H7 (cell line): ENCODE measurements at regions not wholly inside any gene's neighbourhood (a gene's known extent, or its start where the extent isn't known, plus 50 kb on each side); places are given as distances from the start of the nearest gene placed in this dataset.
A peak's percentile ranks its signal among the peaks of the same experiment; 100 is the strongest.
"Not testable (repeated sequence)": the region's sequence is repeated elsewhere in the genome, so short reads cannot be mapped to it uniquely, and the experiment has no call there.

Experiments used
- DNase-seq: peaks from one replicate; pipeline ENCODE4 v3.0.0; 2012
- H3K27me3 ChIP-seq: 2 replicates; pipeline ENCODE4 v1.6.0; 2011; ENCODE audit warnings: mild to moderate bottlenecking, low read length; ENCODE audit not compliant: control insufficient read depth, insufficient read depth
- H3K36me3 ChIP-seq: replicated peaks from 2 replicates; pipeline ENCODE4 v1.5.1; 2011; ENCODE audit warnings: low read length; ENCODE audit not compliant: control insufficient read depth, insufficient read depth
- H3K4me3 ChIP-seq: 2 replicates; pipeline ENCODE4 v1.5.1; 2011; ENCODE audit warnings: low read depth, mild to moderate bottlenecking, control low read depth, low read length, moderate library complexity; ENCODE audit not compliant: insufficient read depth

DNA sequence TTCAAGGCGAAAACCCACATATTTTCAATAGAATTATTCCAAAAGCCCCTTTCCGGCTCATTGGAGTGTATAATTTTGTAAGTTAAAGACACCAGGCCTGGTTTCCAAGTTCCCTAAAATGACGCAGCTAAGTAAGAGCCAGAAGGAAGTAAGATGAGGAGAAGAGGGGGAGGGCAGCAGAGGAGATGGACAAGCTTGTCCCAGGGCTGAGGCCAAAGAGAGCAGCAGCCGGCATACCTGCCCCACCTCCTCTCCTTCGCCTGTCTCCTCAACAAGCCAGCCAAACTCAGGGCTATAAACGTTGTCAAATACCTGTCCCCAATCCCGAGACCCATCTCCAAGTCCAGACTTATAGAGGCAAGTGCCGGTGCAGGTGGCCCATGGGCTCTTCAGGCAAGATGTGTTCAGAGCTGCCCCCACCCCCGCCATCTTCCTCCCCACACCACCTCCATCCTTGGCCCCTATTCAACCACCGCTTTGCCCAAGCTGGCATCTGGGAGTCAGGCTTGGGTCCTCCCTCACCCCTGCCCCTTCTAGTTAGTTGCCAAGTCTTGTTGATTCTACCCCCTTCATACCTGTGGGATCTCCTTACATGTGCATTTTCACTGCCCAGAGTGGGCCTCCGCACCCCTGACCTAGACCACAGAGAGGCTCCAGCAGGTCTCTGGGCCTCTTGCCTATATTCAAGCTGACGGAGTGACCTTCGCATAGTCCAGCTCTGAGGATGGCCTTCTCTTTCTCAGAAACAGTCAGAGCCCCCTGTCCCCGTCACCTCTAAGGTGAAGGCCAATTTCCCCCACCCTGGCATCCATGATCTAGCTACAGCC lies 75.7 kb upstream of the SIRPA start:
- Histone ChIP-seq H3K27me3 (no peaks in the 10 kb centered on the region; the same call in 1 of the 2 replicates), H3K4me3 (no peak overlapping the region), H3K36me3 (no peaks in the 10 kb centered on the region)
- peak; percentile 60 for DNase-seq

GRCh38 chr20:1818895-1819294 lies 76.3 kb upstream of the SIRPA start:
- Histone ChIP-seq H3K4me3 (no peak overlapping the region), H3K27me3 (no peaks in the 10 kb centered on the region; the same call in 1 of the 2 replicates), H3K36me3 (no peaks in the 10 kb centered on the region)
- DNase-seq: peak; percentile 66

GRCh38 chr20:1818247-1818840 lies 76.9 kb upstream of the SIRPA start:
- peak; percentile 13 for DNase-seq
- H3K4me3 ChIP-seq: no peak overlapping the region
- no peaks in the 10 kb centered on the region for H3K36me3 ChIP-seq
- H3K27me3 ChIP-seq: no peaks in the 10 kb centered on the region; the same call in 1 of the 2 replicates

GRCh38 chr20:1817577-1818211 lies 77.5 kb upstream of the SIRPA start:
- no peaks in the 10 kb centered on the region; the same call in 1 of the 2 replicates for H3K27me3 ChIP-seq
- no peak overlapping the region for H3K4me3 ChIP-seq
- peak; percentile 22 for DNase-seq
- H3K36me3 ChIP-seq: no peaks in the 10 kb centered on the region

DNA sequence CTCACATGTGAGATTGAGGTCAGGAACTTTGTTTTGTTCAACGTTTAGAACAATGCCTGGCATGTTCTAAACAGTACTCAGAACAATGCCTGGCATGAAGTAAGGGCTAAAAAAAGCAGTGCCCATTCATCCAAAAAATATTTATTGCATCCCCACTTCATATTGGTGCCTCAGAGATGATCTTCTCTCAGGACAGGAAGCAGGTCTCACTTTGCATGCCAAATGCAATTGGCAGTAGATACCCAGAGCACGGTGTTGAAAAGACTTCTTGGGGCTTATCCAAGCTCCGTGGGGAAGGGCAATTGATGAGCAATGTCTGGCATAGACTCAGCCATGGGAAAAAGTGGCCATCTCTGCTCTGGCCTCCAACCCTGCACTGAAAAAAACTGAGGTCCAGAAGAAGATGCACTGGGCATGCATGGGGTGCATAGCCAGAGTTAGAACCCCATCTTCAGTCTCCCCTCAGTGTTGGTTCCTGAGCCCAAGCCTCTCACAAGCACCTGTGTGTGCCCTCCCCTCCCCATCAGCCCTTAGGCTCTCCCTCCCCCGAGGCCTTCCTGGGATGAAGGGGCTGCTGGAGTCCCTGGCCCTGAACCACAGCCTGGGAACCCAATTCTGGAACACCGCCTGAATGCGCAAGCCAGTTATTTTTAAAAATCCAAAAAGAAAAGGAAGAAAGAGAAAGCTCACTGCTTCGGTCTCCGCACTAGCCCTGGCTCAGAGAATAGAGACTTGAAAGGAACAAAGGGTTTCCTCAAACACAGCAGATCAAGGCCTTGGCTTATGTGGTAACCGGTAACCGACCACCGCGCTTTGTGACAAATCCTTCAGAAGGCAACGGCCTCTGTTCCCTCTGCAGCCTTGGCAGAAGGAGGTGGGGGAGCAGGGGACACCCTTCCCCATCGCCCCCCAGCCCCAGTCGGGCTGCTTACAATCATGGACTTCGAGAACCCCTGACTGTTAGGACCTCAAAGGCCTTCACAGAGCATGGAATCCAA lies 78.5 kb upstream of the SIRPA start:
- Histone ChIP-seq H3K27me3 (no peaks in the 10 kb centered on the region; the same call in 1 of the 2 replicates), H3K36me3 (no peaks in the 10 kb centered on the region), H3K4me3 (no peak overlapping the region)
- DNase-seq: peak; percentile 22

GRCh38 chr20:1815502-1816085 lies 79.6 kb upstream of the SIRPA start:
- peak; percentile 6 for DNase-seq
- H3K27me3 ChIP-seq: no peaks in the 10 kb centered on the region; the same call in 1 of the 2 replicates
- no peaks in the 10 kb centered on the region for H3K36me3 ChIP-seq
- no peak overlapping the region for H3K4me3 ChIP-seq

GRCh38 chr20:1814861-1815260 lies 80.3 kb upstream of the SIRPA start:
- not testable (repeated sequence) for H3K36me3 ChIP-seq, H3K4me3 ChIP-seq, H3K27me3 ChIP-seq, DNase-seq

DNA sequence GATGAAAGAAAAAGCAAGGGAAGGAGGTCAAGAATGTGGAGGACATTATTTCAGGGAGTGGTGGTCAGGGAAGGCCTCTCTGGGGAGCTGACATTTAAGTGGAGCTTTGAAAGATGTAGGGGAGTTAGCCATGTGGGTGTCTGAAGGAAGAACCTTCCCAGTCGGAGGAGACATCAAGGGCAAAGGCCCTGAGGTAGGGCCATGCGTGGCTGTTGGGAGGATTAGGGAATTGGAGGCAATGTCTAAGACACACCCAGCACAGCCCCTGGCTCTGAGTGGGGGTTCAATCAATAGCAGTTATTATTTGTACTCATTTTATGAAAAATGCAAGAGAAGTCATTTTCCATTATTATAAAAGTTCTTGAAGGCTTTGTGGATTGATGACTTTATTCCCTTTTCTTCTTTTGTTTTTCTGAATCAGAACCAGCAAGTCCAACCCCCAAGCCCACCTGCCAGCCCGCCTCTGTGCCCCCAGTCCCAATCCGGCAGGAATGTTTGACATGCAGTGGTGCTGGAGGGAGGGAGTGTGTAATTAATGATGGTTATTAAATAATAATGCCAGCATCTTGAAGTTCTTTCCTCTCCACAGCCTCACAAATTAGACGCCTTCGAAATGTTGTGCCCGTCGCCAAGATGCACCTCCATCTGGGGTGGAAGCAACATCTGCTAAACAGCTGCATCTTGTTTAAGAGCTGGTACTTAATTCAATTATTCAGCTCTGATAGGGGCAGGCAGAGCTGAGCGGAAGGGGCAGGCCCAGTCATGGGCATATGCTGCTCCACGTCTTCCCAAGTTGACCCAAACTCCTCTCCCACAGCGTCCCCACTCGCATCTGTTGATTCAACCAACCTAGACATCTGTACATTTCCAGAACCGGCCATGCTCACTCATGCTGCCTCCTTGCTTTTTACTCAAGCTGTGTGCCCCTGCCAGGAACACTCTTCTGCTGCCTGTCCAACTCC lies 81.3 kb upstream of the SIRPA start:
- no peak overlapping the region for H3K4me3 ChIP-seq
- DNase-seq: peak; percentile 6
- no peaks in the 10 kb centered on the region for H3K36me3 ChIP-seq
- H3K27me3 ChIP-seq: no peaks in the 10 kb centered on the region; the same call in 1 of the 2 replicates

DNA sequence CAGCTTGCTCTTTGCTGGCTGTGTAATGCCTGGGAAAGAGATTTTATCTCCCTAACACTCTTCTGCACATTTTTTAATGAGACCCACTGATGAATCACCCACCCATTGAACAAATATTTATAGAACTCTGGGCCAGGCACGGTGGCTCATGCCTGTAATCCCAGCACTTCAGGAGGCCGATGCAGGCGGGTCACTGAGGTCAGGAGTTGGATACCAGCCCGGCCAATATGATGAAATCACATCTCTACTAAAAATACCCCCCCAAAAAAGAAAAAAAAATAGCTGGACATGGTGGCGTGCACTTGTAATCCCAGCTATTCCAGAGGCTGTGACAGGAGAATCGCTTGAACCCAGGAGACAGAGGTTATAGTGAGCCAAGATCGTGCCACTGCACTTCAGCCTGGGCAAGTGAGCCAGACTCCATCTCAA lies 82.1 kb upstream of the SIRPA start:
- Histone ChIP-seq H3K27me3 (no peaks in the 10 kb centered on the region; the same call in 1 of the 2 replicates), H3K36me3 (no peaks in the 10 kb centered on the region), H3K4me3 (no peak overlapping the region)
- no peak for DNase-seq

DNA sequence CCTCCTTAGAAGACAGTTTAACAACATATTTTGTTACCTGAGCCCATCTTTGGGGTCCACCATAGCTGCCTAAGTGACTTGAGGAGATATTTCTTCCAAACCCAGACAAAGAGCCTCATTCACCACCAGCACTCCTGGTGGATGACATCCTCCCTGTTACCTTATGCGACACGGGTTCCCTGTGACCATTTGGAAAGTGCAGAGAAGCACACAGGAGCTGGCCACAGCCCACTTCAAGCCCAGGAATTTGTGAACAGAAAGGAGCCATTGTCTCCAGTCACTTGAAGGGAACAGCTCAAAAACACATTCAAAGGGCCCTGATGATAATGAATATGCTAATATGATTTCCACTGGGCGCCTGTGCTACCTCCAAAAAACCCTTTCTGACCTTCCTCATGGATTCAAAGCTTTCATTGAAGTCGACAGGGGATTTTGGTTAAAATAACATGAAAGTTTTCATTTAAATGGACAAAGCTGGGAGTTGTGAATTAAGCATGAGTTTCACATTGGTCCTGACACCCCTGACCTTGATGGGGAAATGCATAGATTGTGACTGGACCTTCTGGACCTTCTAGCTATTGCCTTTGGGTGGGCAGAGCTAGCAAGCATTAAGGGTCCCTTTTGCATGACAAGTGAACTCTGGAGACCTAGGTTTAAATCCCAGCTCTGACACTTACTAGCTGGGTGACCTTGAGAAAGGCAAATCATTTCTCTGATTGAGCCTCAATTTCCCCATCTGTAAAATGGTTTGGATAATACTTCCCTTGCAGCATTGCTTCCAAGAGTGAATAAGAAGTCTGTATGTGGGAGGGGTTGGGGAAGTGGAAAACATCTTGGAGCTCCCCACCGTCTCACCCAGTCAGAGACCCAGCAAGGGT lies 83.3 kb upstream of the SIRPA start:
- DNase-seq: peak; percentile 43
- Histone ChIP-seq H3K27me3 (no peaks in the 10 kb centered on the region), H3K4me3 (no peak overlapping the region), H3K36me3 (no peaks in the 10 kb centered on the region)

DNA sequence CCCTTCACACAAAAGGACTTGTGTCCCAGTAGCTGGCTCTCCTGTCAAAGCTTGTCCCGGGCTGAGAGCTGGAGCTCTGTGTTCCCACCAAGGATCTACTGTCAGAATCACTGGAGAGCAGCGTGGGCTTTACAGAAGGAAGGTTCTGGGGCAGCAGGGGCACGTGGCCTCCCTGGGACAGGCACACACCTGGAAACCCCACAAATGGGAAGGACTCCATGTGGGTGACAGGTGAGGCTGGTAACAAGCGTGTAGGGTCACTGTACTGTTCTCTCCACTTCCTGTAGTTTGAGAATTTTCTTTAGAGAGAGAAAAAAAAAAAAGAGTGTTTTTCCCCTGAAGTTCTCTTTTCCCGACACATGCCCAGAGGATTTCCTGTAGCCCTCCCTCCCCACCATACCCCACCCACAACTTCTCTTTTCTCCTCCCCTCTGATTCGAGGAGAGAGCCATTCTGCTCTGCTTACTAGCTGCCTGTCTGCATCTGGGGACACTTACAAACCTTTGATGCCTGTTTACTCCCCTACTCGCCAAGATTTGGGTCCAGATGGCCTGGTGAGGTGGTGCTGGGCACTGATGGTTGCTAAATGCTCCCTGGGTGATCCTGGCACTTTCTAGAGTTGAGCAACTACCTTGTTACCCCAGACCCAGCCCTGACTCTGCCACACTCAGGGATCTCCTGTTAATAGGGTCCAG lies 84.1 kb upstream of the SIRPA start:
- Histone ChIP-seq H3K27me3 (no peaks in the 10 kb centered on the region), H3K36me3 (no peaks in the 10 kb centered on the region), H3K4me3 (no peak overlapping the region)
- DNase-seq: no peak

- no peaks in the 10 kb centered on the region for H3K36me3 ChIP-seq
- H3K27me3 ChIP-seq: no peaks in the 10 kb centered on the region
- H3K4me3 ChIP-seq: no peak overlapping the region
- no peak for DNase-seq
Measured at GRCh38 chr20:1810572-1810925, 84.7 kb upstream of the SIRPA start.
